ENCODE measurements at regions not wholly inside any gene's neighbourhood (a gene's known extent, or its start where the extent isn't known, plus 50 kb on each side); places are given as distances from the start of the nearest gene placed in this dataset.

DNA sequence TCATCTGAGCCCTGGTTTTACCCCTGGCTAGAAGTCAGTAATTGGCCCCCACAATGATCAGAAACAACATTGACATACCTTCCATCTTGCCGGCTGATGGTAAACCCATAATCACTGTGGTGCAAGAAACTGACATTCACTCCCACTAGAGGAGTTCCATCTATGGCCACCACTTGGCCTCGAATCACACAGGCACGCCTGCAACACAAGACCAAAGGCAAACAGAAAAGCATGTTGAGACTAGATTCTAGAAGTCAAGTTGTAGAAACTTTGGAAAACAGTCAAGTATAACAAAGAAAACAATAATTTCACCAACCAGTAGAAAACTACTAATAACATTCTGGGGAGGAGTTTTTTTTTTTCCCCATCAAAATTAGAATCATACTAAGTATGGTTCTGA, 183.4 kb downstream of the SH2D1A start:
- no peak for DNase-seq

DNA sequence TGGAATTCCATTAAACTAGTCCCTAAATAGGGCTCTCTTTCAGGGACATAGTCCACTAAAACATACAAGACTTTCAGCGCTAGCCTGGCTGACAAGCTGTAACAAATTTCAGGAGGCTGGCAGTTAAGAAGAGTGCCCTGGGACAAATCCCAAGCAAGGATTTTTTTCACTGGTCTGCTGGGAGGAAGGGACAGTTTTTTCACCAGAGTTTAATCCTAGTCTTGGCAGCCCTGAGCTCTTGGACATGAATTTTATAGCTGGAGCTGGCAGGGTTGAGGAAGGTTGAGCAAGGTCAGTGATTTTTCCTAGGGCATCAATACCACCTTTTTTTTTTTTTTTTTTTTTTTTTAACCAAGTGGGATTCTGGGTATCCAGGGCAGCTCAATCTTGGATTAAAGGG, 184.4 kb downstream of the SH2D1A start:
- no peak for DNase-seq

DNA sequence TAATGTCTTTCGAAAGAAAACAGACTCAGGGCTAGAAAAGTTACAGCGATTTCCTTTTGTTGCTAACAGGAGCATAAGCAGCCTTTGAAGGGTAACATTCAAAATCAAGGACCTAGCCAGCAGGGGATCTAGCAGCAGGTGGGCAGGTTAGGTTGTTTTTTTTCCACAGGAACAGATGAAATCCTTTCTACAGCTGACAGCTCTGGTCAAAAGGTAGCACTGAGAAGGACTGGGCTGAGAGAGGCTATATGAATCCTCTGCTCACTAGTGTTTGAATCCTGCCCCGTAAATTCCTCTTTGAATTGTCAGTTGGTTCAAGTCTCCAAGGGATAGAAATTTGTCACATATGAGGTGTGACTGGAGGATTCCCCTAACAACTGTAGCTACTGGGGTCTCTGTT, 188.2 kb downstream of the SH2D1A start:
- DNase-seq = no peak

DNA sequence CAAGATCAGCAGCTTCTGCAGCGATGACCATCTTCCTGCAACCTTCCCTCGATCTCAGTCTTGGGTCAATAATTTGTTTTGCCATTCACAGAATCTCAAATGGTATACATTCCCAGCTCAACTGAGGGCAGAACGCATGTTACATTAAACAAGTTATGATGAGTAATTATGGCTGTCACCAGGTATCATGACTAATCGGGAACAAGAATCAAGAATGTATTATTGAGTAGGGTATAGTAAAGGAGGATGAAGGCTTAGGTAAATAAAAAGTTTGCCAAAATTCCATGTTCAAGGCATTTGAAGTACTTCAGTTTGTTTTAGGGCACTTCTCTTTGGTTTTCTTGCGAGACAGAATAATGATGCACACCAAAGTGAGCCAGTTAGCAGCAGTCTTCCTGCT, 194.1 kb downstream of the SH2D1A start:
- no peak for DNase-seq

DNA sequence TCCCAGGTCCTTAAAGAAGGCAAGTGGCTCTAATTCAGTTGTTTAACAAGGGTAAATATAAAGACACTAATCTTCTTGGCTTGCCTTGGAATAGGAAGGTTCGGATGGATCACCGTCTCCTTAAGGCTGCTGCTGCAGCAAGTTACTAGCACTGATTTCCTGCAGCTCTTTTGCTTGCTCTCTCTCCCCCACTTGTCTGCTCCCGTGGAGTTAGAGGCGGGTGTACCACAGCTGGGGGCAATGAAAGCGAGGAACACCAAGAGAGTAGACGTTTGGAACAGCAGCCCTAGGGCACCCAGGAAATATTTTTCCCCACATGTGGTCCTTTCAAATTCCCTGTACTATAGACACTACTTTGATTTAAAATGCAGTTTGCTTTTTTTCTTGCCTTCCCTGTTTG, 202.2 kb downstream of the SH2D1A start:
- no peak for DNase-seq

DNA sequence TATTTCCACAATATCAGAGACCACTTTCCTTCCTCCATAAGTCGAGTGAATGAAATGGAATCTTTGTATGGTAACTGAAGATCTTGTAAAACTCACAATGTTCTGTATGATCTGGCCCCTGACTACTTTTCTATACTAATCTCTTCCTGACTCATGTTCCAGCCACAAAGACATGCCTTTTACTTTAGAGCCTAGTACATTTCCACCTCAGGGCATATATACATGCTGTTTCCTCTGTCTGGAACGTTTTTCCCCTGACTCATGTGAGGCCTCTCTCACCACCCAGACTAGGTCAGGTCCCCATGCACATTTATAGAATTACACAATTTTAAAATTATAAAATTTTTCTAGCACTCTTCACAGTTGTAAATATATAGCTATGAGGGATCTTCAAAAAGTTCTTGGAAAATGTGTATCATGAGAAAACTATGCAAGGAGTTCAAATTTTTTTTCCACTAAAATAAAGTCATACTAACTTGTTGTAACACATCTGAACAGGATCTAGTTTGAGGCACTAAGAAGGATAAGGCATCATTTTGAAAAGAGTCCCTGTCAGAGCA, 208.8 kb downstream of the SH2D1A start:
- no peak for DNase-seq

DNA sequence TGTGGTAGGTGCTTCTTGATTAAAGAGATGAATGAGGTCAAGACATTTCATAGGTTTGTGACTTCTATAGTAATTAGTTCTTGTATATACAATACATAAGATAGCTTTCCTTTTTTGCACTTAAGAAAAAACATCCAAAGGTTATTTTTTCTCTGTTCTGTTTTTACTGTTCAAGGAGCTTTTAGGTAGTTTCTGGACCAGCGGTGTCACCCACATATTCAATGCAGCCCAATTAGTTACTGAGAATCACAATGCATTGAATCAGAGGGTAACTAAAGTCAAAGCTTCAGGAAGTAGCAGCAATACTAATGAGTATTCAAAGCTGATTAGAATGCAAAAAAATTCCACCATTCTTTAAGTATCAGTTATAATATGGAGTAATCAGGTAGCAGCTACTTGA, 211.6 kb downstream of the SH2D1A start:
- DNase-seq = no peak

DNA sequence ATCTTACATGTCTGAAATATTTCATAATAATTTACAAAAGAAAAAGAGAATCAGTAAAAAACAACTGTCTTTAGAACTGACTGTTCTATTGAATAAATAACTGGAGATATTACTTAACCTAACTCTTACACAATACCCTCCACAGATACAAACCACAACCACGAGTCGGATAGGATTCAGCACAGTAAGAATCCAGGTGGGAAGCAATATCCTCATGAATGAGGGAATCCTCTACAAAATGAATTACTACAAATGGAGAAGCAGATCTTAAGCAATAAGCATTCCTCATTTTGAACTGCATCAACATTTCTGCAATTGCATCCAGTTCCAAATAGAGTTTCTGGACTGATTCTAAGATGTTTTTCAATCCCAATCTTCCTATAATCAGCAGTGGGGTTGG, 227.1 kb downstream of the SH2D1A start:
- DNase-seq = no peak

DNA sequence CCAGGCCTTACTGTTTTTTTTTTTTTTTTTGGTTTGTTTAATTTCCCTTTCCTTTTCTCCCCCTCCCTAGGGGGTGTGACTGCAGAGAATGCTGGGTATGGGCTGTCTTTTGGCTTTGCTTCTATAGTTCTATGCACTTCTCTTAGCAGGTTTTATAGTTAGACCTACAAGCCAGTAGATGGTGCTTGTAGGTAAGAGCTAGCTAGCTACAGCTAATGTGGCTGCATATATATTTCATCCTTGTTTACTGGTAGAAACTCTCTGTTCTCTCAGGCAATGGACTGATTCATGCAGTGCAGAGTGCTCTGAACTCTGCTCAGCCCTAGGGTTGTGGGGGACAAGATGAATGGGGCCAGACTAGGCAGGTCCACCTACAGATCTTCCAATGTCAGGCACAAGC, 246.4 kb downstream of the SH2D1A start:
- DNase-seq = no peak

DNA sequence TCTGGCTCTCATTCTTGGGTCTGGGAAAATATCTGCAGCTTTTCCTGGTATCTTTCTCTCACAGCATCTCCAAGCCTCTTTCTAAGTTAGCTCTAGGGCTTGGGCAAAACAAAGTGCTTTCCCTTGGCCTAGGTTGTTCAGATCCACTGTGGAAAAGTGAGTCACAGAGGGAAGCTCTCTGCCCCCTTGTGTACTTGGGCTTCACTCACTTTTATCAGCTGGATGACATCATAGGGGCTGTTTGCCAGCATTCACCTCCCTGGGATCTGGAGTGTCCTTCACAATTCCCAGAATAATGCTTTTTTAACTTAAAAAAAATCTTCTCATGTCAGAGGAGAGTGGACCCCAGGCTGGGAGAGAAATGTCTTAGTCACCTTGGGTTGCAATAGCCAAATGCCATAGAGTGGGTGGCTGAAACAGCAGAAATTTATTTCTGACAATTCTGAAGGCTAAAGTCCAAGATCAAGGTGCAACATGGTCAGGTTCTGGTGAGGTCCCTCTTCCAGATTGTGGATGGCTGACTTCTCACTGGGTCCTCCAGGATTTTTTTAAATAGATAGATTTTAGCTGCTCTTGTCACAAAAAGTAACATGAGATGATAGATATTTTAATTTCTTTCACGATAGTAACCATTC, 247.8 kb downstream of the SH2D1A start:
- no peak for DNase-seq

DNA sequence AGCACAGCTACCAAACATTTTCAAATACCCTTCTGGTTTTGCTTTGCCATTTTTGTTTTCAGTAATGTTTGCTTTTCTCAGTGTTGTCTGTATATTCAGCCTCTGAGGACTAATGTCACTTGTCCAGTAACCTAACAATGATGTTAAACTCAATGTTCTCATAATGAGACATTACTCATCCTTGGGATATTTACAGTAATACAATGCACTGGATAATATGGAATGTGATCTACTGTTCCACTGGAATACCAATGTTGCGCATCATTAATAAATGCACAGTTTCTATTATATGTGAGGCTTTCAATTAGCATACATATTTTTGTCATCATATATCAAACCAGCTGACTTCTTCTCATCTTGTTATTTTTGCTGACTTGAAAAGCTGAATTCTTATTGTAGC, 259.1 kb downstream of the SH2D1A start:
- DNase-seq = no peak

DNA sequence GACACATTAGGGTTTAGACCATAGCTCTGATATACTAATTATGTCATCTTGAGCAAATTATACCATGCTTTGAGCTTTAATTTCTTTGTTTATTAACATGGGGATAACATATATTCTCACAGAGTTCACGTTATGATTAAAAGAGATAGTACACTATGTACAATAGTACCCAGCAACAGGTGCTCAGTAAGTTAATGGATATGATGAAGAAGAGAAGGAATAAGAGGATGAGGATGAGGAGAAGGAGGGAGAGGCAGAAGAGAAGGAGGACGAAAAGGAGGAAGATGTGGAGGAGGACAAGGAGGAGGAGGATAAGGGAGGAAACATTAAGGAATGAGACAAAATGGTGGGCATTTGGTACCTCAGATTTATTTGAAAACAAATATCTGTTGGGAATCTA, 260.4 kb downstream of the SH2D1A start:
- DNase-seq = no peak

DNA sequence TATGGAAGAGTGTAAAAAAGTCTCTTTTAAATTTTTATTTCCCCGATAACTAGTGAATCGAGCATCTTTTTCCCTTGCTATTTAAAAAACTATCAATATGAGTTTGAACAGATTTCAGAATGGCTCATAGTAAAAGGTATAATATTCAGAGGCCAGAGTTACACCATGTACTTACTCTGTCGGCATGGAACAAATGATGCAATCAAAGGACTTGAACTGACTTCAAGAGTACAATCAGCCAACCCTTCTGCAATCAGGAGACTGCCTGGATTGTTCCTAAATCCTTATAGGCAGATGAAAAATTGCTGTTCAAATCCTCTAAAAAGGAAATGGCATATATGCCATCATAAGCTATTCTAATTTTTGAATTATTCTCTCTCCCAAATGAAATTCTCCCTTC, 273.3 kb downstream of the SH2D1A start:
- DNase-seq = no peak

DNA sequence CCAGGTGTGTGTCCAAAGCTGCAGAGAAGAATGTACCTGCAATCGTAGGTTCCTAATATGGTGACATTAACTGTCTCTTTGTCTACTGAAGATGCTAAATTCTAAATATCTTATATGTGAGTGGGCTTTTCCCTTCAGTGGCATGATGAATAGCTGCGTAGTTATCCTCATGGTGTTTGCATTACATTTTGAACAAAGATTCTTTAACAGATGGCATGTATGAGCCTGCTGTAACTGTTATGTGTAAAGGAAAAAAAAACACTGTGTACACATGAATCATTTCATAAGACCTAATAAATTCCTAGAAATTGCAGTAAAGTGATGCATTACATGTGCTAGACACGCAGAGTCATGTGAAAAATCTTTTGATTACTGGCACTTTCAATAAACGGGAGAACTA, 288.0 kb downstream of the SH2D1A start:
- no peak for DNase-seq

DNA sequence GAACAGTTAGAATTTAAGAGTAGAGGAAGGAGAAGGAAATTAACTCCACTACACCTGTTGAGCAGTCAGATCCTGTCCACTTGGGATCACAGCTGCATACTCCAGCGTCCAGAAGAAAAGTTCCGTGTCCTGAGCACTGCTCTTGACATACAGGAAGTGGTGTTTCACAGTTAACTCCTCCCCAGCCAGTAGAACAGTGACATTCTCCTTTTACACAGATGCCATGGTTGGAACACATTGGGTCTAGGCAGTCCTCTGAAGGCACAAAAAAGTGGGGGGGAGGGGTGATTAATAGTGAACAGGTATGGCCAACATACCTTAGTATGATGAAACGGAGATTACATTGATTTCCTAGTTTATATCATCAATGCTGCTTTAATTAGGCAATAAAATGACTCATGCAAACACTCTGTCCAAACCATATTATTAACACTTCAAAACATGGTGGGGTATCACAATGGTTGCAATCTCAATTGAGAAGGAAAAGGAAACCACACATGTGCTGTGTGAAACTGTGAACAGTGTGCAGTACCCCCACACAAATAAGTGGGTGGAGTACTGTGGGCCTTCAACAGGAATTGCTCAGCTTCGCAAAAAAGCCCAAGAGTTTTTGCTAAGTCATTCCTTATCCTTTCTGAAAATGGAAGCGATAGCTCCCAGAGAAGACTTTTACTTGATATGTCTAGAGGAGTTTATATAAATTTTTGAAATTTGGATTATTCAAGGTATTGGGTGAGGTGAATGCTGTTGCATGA, 295.6 kb downstream of the SH2D1A start:
- DNase-seq = no peak

DNA sequence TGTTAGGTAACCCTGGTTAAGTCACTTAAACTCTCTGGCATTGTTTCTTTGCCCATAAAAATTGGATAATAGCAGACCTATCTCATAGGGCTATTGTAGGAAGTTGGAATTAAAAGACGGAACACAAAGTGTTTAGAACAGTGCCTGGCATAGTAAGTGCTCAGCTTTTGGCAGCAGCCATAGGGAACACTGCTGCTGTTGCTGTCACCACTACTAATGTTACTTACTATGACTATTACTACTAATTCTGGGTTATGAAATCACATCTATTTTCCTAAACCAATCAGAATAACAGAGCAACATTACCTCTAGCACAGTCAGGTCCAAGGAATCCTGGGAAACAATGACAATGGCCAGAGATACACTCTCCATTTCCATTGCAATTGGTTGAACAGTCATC, 300.0 kb downstream of the SH2D1A start:
- no peak for DNase-seq

DNA sequence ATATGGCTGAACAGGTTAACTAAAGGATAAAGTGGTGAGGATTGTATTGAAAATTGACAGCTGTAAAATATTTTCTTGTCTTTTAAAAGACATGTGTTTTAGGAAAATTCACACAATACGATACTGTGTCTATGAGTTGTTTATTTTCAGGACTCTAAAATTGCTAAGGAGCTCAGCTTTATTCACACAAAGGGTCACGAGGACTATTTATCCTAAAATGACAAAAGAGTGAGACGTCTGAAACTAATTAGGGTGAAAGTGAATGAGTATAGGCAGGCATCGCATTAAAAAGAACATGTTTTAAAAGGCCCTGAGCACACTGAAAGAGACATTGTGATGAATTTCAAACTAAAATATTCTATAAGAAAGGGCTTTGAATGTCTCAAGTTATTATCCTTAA, 304.7 kb downstream of the SH2D1A start:
- DNase-seq = no peak

DNA sequence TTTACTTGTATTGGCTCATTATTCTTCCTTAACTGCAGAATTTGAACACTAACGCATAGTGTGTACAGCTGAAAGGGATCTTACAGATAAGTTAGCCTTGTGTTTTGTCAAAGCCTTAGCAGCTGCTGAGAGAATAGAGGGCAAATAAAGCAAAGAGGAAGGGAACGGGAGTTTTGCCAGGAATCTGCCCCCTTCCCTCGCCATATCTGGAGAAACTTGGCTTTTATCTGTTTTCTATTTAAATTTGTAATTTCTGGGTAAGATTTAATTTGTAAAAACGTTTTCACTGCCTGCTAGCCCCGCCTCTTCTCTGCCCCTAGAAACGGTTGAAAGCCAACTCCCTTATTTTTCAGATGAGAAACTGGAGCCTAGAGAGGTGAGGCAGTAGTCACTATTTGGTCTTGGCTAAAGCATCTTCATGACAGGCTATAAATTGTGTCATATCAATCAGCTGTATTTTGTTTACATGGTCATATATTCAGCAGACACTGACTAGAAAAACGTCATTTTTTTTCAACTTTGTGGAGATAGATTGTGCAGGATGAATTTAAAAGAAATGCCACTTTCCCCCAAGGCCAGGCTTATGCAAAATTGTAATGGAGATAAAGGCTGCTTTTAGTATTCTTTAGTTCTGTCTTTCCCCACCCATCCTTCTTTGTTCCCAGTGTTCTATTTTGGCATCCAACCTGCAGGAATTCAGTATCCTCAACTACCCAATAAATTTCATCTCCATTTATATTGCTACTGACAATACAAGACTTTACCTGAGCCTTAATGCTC, 319.4 kb downstream of the SH2D1A start:
- DNase-seq = no peak

DNA sequence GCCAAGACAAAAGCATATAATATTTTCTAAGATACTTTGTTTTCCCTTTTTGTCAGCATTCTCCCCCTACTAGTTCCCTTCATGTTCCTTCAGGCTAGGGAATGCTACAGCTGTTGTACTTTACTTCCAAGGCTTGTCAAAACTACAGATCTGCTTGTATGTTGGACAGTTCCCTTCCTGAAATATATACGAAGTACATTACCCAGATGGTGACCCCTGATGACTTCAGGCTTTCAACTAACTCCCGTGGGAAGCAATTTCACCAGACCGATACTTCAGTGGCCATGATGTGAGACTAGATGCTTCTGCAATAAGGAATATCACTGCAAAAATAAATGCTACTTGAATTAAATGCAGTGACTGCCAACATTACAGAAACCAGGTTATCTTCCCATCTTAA, 332.8 kb downstream of the SH2D1A start:
- no peak for DNase-seq

DNA sequence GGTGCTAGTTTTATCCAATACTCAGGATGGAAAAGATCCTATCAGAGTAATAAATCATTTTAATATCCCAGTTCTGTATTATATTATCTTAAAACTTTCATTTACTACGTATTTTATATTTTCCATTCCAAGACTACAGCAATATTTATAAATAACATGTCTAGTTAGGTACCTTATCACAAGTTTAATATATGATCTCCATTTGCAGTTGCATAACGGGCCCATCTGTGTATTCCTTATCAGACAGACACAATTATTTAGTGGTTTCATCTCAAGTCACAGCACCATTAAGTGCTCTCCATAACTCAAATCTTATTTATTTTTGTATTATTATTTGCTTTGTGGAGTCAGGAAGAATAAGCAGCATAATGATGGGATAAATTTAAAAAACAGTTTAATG, 333.9 kb downstream of the SH2D1A start:
- no peak for DNase-seq

DNA sequence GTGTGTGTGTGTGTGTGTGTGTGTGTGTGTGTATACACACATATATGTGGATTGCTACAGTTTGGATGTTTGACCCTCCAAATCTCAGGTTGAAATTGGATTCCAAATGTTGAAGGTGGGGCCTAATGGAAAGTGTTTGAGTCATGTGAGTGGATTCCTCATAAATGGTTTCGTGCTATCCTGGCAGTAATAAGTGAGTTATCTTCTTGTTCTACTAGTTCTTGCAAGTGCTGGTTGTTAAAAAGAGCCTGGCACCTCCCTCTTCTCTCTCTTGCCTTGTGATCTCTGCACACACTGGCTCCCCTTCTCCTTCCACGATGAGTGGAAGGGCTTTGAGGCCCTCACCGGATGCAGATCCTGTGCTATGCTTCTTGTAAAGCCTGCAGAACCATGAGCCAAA, 344.1 kb downstream of the SH2D1A start:
- no peak for DNase-seq

DNA sequence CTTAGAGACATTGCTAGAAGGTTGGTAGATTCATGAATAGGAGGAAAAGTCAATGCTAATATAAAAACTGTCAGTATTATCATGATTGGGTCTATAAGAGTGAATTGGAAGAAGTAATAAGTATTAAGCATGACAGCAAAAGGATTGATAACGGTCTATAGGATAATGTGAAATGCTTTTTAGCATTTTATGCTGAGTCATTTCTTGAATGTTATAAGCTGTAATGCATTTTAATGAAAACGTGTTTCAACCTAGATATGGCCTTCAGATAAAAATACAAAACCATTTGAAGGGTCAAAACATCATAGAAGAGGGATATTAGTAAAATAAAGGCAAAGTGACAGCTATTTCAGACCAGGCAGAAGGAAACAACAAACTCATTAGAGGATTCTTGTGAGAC, 353.5 kb downstream of the SH2D1A start:
- DNase-seq = no peak

DNA sequence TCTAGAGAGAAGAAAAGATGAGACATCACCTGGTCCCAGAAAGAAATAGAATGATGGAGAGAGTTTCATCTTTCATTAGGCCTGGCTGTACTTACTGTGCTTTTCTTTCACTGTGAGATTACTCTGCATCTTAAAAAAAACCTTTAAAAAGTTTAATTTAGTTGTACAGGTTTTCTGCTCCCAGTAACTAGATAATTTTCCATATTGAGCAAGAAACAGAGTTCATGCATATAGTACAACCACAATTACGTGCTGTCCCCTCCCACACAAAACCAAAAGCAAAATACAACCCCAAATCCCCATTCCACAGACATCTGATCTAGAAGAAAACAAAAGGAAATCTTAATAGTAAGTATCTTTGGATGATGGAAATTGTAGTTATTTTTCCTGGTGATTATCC, 371.2 kb downstream of the SH2D1A start:
- no peak for DNase-seq

DNA sequence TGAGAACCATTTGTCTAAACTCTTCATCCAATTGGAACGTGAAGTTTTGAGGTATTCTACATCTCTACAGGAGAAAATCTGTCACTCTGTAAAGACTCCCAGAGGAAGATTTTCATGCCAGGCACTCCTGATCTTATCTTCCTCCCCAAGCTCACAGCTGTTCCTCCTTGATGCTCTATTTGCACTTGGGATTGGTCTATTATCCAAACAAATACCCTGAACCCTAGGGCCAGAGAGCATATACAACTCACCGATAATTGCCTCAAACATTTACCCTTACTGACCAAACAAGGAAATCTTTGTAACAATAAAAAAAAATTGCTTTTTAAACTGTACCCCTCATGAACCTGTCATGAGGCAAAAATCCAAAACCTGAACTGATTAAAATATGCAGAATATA, 372.7 kb downstream of the SH2D1A start:
- no peak for DNase-seq

Measured in T-helper 1 cell (primary cell).